NCI-H2029 (cell line): ENCODE measurements at regions not wholly inside any gene's neighbourhood (a gene's known extent, or its start where the extent isn't known, plus 50 kb on each side); places are given as distances from the start of the nearest gene placed in this dataset.

Experiments
- DNase-seq: peaks from one replicate; lab custom pipeline; 2025; lab: John Stamatoyannopoulos, UW

- DNase-seq, result no peak
Observed at GRCh38 chr3:110530902-110531301, 540.7 kb upstream of the NECTIN3 start.

- no peak for DNase-seq
Observed at GRCh38 chr3:110533089-110533488, 538.5 kb upstream of the NECTIN3 start.

GRCh38 chr3:110542552-110543150, 529.0 kb upstream of the NECTIN3 start:
- no peak for DNase-seq

GRCh38 chr3:110544730-110545129, 526.9 kb upstream of the NECTIN3 start:
- DNase-seq, result no peak

- DNase-seq, result no peak
Observed at GRCh38 chr3:110550511-110550910, 521.1 kb upstream of the NECTIN3 start.

GRCh38 chr3:110562621-110563020, 509.0 kb upstream of the NECTIN3 start:
- DNase-seq, result no peak

- no peak for DNase-seq
Observed at GRCh38 chr3:110564674-110565073, 506.9 kb upstream of the NECTIN3 start.

- DNase-seq, result no peak
Observed at GRCh38 chr3:110567029-110567428, 504.6 kb upstream of the NECTIN3 start.

GRCh38 chr3:110568246-110568645, 503.4 kb upstream of the NECTIN3 start:
- DNase-seq, result no peak

GRCh38 chr3:110569073-110569472, 502.5 kb upstream of the NECTIN3 start:
- DNase-seq, result no peak

GRCh38 chr3:110575702-110576101, 495.9 kb upstream of the NECTIN3 start:
- no peak for DNase-seq

- no peak for DNase-seq
Observed at GRCh38 chr3:110576960-110577359, 494.7 kb upstream of the NECTIN3 start.

- no peak for DNase-seq
Observed at GRCh38 chr3:110577854-110578253, 493.8 kb upstream of the NECTIN3 start.

- no peak for DNase-seq
Observed at GRCh38 chr3:110579840-110580550, 491.6 kb upstream of the NECTIN3 start.

- DNase-seq, result no peak
Observed at GRCh38 chr3:110583373-110583935, 488.2 kb upstream of the NECTIN3 start.

- DNase-seq, result no peak
Observed at GRCh38 chr3:110588906-110589305, 482.7 kb upstream of the NECTIN3 start.

- no peak for DNase-seq
Observed at GRCh38 chr3:110589341-110589740, 482.3 kb upstream of the NECTIN3 start.

- DNase-seq, result no peak
Observed at GRCh38 chr3:110593749-110594148, 477.9 kb upstream of the NECTIN3 start.

- DNase-seq, result no peak
Observed at GRCh38 chr3:110598847-110599490, 472.6 kb upstream of the NECTIN3 start.

- no peak for DNase-seq
Observed at GRCh38 chr3:110608566-110608965, 463.1 kb upstream of the NECTIN3 start.

- DNase-seq, result no peak
Observed at GRCh38 chr3:110612045-110612444, 459.6 kb upstream of the NECTIN3 start.

- DNase-seq, result no peak
Observed at GRCh38 chr3:110614186-110614585, 457.4 kb upstream of the NECTIN3 start.

- no peak for DNase-seq
Observed at GRCh38 chr3:110615454-110615853, 456.2 kb upstream of the NECTIN3 start.
